Breast epithelium (tissue), 4 donors: ENCODE measurements at regions not wholly inside any gene's neighbourhood (a gene's known extent, or its start where the extent isn't known, plus 50 kb on each side); places are given as distances from the start of the nearest gene placed in this dataset.

Experiments
- DNase-seq, 2 donors: peaks; one replicate each; pipeline ENCODE4 v3.0.0-alpha.2; 2019; ENCODE audit warnings: low spot score in 2 of 2
- H3K27ac ChIP-seq, 2 donors: fragments of 200-600 bp; sonication (generic) in 1 of 2; one replicate each; pipeline ENCODE4 v1.5.1; 2016 to 2019; ENCODE audit warnings: mild to moderate bottlenecking in 1 of 2
- H3K27me3 ChIP-seq, 2 donors: fragments of 200-600 bp; sonication (generic) in 1 of 2; one replicate each; pipeline versions ENCODE4 v1.5.1 to v1.6.0; 2017 to 2019; ENCODE audit warnings: control low read depth in 1 of 2, mild to moderate bottlenecking in 1 of 2
- H3K36me3 ChIP-seq: fragments of 200-600 bp; one replicate; pipeline ENCODE4 v1.5.1; 2019
- H3K4me1 ChIP-seq, 2 donors: fragments of 200-600 bp; sonication (generic); one replicate each; pipeline ENCODE4 v1.5.1; 2016 to 2019; ENCODE audit warnings: control low read depth in 1 of 2
- H3K4me3 ChIP-seq, 3 donors: fragments of 200-600 bp; sonication (generic); 1 replicate in 2 of 3; 2 replicates in 1 of 3; pipeline ENCODE4 v1.5.1; 2016 to 2019; ENCODE audit warnings: mild to moderate bottlenecking in 3 of 3, moderate library complexity in 2 of 3
- H3K9me3 ChIP-seq, 2 donors: fragments of 200-600 bp; sonication (generic) in 1 of 2; one replicate each; pipeline ENCODE4 v1.5.1; 2016 to 2019; ENCODE audit warnings: control low read depth in 1 of 2
- CTCF ChIP-seq, 3 donors: fragments of 450-650 bp; IDR thresholded peaks; one replicate each; pipeline ENCODE4 v1.5.1; 2016 to 2017; ENCODE audit warnings: antibody characterized with exemption in 3 of 3, mild to moderate bottlenecking in 3 of 3, moderate library complexity in 3 of 3
- POLR2A ChIP-seq: fragments of 450-650 bp; IDR thresholded peaks from one replicate; pipeline ENCODE4 v1.6.1; 2016; ENCODE audit warnings: antibody characterized with exemption, mild to moderate bottlenecking, moderate library complexity
- POLR2AphosphoS5 ChIP-seq, 3 donors: sonication (generic); formaldehyde crosslinking; IDR thresholded peaks; one replicate each; pipeline ENCODE4 v1.6.1; 2017; ENCODE audit warnings: antibody characterized with exemption in 3 of 3
- intact Hi-C: fragments of 100-400 bp; cut with DNase I; formaldehyde crosslinking; loops from one replicate; pipeline ENCODE4 v1.15.1; 2023; ENCODE audit warnings: low total_unique reads

GRCh38 chr3:35483131-35483530 is 156.2 kb upstream of the ARPP21 start:
- no peak for DNase-seq
- no peaks in the 10 kb centered on the region for H3K36me3 ChIP-seq
- no peaks in the 10 kb centered on the region for H3K4me1 ChIP-seq
- no peak overlapping the region for H3K27ac ChIP-seq
- intact Hi-C loops = no loop called here
- H3K4me3 ChIP-seq = no peak overlapping the region
- TF ChIP-seq POLR2AphosphoS5 (IDR thresholded peaks at IDR 0.05) (no peak), CTCF (IDR thresholded peaks at IDR 0.05) (no peak)
- H3K9me3 ChIP-seq = no peaks in the 10 kb centered on the region
- H3K27me3 ChIP-seq = no peaks in the 10 kb centered on the region

- TF ChIP-seq POLR2AphosphoS5 (IDR thresholded peaks at IDR 0.05) (no peak), POLR2A (no peak), CTCF (IDR thresholded peaks at IDR 0.05) (no peak)
- H3K4me1 ChIP-seq = no peaks in the 10 kb centered on the region
- no peak overlapping the region for H3K4me3 ChIP-seq
- DNase-seq = no peak
- no peaks in the 10 kb centered on the region for H3K9me3 ChIP-seq
- H3K27ac ChIP-seq = no peak overlapping the region
- intact Hi-C loops = no loop called here
- H3K36me3 ChIP-seq = no peaks in the 10 kb centered on the region
- H3K27me3 ChIP-seq = no peaks in the 10 kb centered on the region
Measured at GRCh38 chr3:35484929-35485530, 154.3 kb upstream of the ARPP21 start.

- no peak for TF ChIP-seq CTCF (IDR thresholded peaks at IDR 0.05)
- no peak for TF ChIP-seq POLR2AphosphoS5 (IDR thresholded peaks at IDR 0.05)
- no peak for TF ChIP-seq POLR2A
- no peak for DNase-seq
- Histone ChIP-seq H3K4me3 (no peak overlapping the region), H3K27me3 (no peaks in the 10 kb centered on the region), H3K27ac (no peak overlapping the region), H3K36me3 (no peaks in the 10 kb centered on the region), H3K9me3 (no peaks in the 10 kb centered on the region), H3K4me1 (no peaks in the 10 kb centered on the region)
- intact Hi-C loops = no loop called here
Measured at GRCh38 chr3:35486295-35486694, 153.0 kb upstream of the ARPP21 start.

- intact Hi-C loops = no loop called here
- TF ChIP-seq POLR2AphosphoS5 (IDR thresholded peaks at IDR 0.05) (no peak), POLR2A (no peak), CTCF (IDR thresholded peaks at IDR 0.05) (no peak)
- no peak for DNase-seq
Measured at GRCh38 chr3:35487376-35487775, 151.9 kb upstream of the ARPP21 start.

GRCh38 chr3:35488526-35488925 is 150.8 kb upstream of the ARPP21 start:
- Histone ChIP-seq H3K4me3 (no peak overlapping the region), H3K4me1 (no peaks in the 10 kb centered on the region), H3K27me3 (no peaks in the 10 kb centered on the region), H3K36me3 (no peaks in the 10 kb centered on the region), H3K9me3 (no peaks in the 10 kb centered on the region), H3K27ac (no peak overlapping the region)
- no peak for DNase-seq
- intact Hi-C loops = no loop called here
- TF ChIP-seq CTCF (IDR thresholded peaks at IDR 0.05) = no peak
- TF ChIP-seq POLR2AphosphoS5 (IDR thresholded peaks at IDR 0.05) = no peak
- no peak for TF ChIP-seq POLR2A

More at GRCh38 chr3:35487376-35487775, 151.9 kb upstream of the ARPP21 start:
- H3K36me3 ChIP-seq = no peaks in the 10 kb centered on the region
- no peaks in the 10 kb centered on the region for H3K4me1 ChIP-seq
- no peaks in the 10 kb centered on the region for H3K9me3 ChIP-seq
- H3K4me3 ChIP-seq = no peak overlapping the region
- H3K27ac ChIP-seq = no peak overlapping the region
- no peaks in the 10 kb centered on the region for H3K27me3 ChIP-seq
